ENCODE measurements at regions not wholly inside any gene's neighbourhood (a gene's known extent, or its start where the extent isn't known, plus 50 kb on each side); places are given as distances from the start of the nearest gene placed in this dataset.

- Histone ChIP-seq H3K9me3 (ENCODE audit: control insufficient read depth, low read depth, low read length) (no peaks in the 10 kb centered on the region), H3K4me1 (ENCODE audit: control insufficient read depth, insufficient read depth, low read length) (no peaks in the 10 kb centered on the region), H3K36me3 (ENCODE audit: control insufficient read depth, insufficient read depth, low read length) (no peaks in the 10 kb centered on the region), H3K27ac (ENCODE audit: low read length) (no peak overlapping the region), H3K27me3 (ENCODE audit: control insufficient read depth, insufficient read depth, low read length) (no peaks in the 10 kb centered on the region), H3K4me3 (ENCODE audit: low read length) (no peak overlapping the region)
- WGBS (ENCODE audit: insufficient coverage, low lambda C conversion rate), result no CpG with 5 or more reads among the region's 6 CpGs
- DNase-seq, result no peak
Observed at GRCh38 chr14:99009871-99010270, 262.1 kb downstream of the BCL11B start.

- no peaks in the 10 kb centered on the region for H3K4me1 ChIP-seq (ENCODE audit: control insufficient read depth, insufficient read depth, low read length)
- no peaks in the 10 kb centered on the region for H3K36me3 ChIP-seq (ENCODE audit: control insufficient read depth, insufficient read depth, low read length)
- H3K9me3 ChIP-seq (ENCODE audit: control insufficient read depth, low read depth, low read length), result no peaks in the 10 kb centered on the region
- H3K27ac ChIP-seq (ENCODE audit: low read length), result no peak overlapping the region
- DNase-seq, result no peak
- H3K27me3 ChIP-seq (ENCODE audit: control insufficient read depth, insufficient read depth, low read length), result no peaks in the 10 kb centered on the region
- H3K4me3 ChIP-seq (ENCODE audit: low read length), result no peak overlapping the region
- WGBS (ENCODE audit: insufficient coverage, low lambda C conversion rate), result no CpG with 5 or more reads among the region's 6 CpGs
Observed at GRCh38 chr14:99011385-99011784, 260.6 kb downstream of the BCL11B start.

GRCh38 chr14:99012703-99013102 lies 259.3 kb downstream of the BCL11B start:
- Histone ChIP-seq H3K4me1 (ENCODE audit: control insufficient read depth, insufficient read depth, low read length) (no peaks in the 10 kb centered on the region), H3K27ac (ENCODE audit: low read length) (no peak overlapping the region), H3K27me3 (ENCODE audit: control insufficient read depth, insufficient read depth, low read length) (no peaks in the 10 kb centered on the region), H3K36me3 (ENCODE audit: control insufficient read depth, insufficient read depth, low read length) (no peaks in the 10 kb centered on the region), H3K4me3 (ENCODE audit: low read length) (no peak overlapping the region), H3K9me3 (ENCODE audit: control insufficient read depth, low read depth, low read length) (no peaks in the 10 kb centered on the region)
- DNase-seq, result no peak
- WGBS (ENCODE audit: insufficient coverage, low lambda C conversion rate), result no CpG with 5 or more reads among the region's 12 CpGs

- H3K36me3 ChIP-seq (ENCODE audit: control insufficient read depth, insufficient read depth, low read length), result no peaks in the 10 kb centered on the region
- H3K27me3 ChIP-seq (ENCODE audit: control insufficient read depth, insufficient read depth, low read length), result no peaks in the 10 kb centered on the region
- WGBS (ENCODE audit: insufficient coverage, low lambda C conversion rate), result no CpG with 5 or more reads among the region's 14 CpGs
- no peak overlapping the region for H3K4me3 ChIP-seq (ENCODE audit: low read length)
- H3K9me3 ChIP-seq (ENCODE audit: control insufficient read depth, low read depth, low read length), result no peaks in the 10 kb centered on the region
- H3K4me1 ChIP-seq (ENCODE audit: control insufficient read depth, insufficient read depth, low read length), result no peaks in the 10 kb centered on the region
- DNase-seq, result no peak
- no peak overlapping the region for H3K27ac ChIP-seq (ENCODE audit: low read length)
Observed at GRCh38 chr14:99015833-99016232, 256.2 kb downstream of the BCL11B start.

GRCh38 chr14:99023371-99023770 lies 248.6 kb downstream of the BCL11B start:
- no peak overlapping the region for H3K4me3 ChIP-seq (ENCODE audit: low read length)
- peaks cover 2% of the 10 kb centered on the region for H3K27me3 ChIP-seq (ENCODE audit: control insufficient read depth, insufficient read depth, low read length)
- no peak for DNase-seq
- H3K9me3 ChIP-seq (ENCODE audit: control insufficient read depth, low read depth, low read length), result no peaks in the 10 kb centered on the region
- no peak overlapping the region for H3K27ac ChIP-seq (ENCODE audit: low read length)
- H3K36me3 ChIP-seq (ENCODE audit: control insufficient read depth, insufficient read depth, low read length), result no peaks in the 10 kb centered on the region
- no CpG with 5 or more reads among the region's 1 CpG for WGBS (ENCODE audit: insufficient coverage, low lambda C conversion rate)
- no peaks in the 10 kb centered on the region for H3K4me1 ChIP-seq (ENCODE audit: control insufficient read depth, insufficient read depth, low read length)

- Histone ChIP-seq H3K27me3 (ENCODE audit: control insufficient read depth, insufficient read depth, low read length) (peaks cover 2% of the 10 kb centered on the region), H3K9me3 (ENCODE audit: control insufficient read depth, low read depth, low read length) (no peaks in the 10 kb centered on the region), H3K4me3 (ENCODE audit: low read length) (no peak overlapping the region), H3K27ac (ENCODE audit: low read length) (no peak overlapping the region), H3K36me3 (ENCODE audit: control insufficient read depth, insufficient read depth, low read length) (no peaks in the 10 kb centered on the region), H3K4me1 (ENCODE audit: control insufficient read depth, insufficient read depth, low read length) (no peaks in the 10 kb centered on the region)
- DNase-seq, result no peak
- WGBS (ENCODE audit: insufficient coverage, low lambda C conversion rate), result no CpG with 5 or more reads among the region's 4 CpGs
Observed at GRCh38 chr14:99024926-99025325, 247.1 kb downstream of the BCL11B start.

GRCh38 chr14:99025418-99025817 lies 246.6 kb downstream of the BCL11B start:
- no peaks in the 10 kb centered on the region for H3K4me1 ChIP-seq (ENCODE audit: control insufficient read depth, insufficient read depth, low read length)
- peaks cover 4% of the 10 kb centered on the region for H3K27me3 ChIP-seq (ENCODE audit: control insufficient read depth, insufficient read depth, low read length)
- no peaks in the 10 kb centered on the region for H3K36me3 ChIP-seq (ENCODE audit: control insufficient read depth, insufficient read depth, low read length)
- H3K4me3 ChIP-seq (ENCODE audit: low read length), result no peak overlapping the region
- no peak for DNase-seq
- H3K27ac ChIP-seq (ENCODE audit: low read length), result no peak overlapping the region
- no peaks in the 10 kb centered on the region for H3K9me3 ChIP-seq (ENCODE audit: control insufficient read depth, low read depth, low read length)
- no CpG with 5 or more reads among the region's 11 CpGs for WGBS (ENCODE audit: insufficient coverage, low lambda C conversion rate)

GRCh38 chr14:99026471-99026870 lies 245.5 kb downstream of the BCL11B start:
- no CpG with 5 or more reads among the region's 2 CpGs for WGBS (ENCODE audit: insufficient coverage, low lambda C conversion rate)
- Histone ChIP-seq H3K27ac (ENCODE audit: low read length) (no peak overlapping the region), H3K36me3 (ENCODE audit: control insufficient read depth, insufficient read depth, low read length) (no peaks in the 10 kb centered on the region)

GRCh38 chr14:99028041-99028440 lies 244.0 kb downstream of the BCL11B start:
- WGBS (ENCODE audit: insufficient coverage, low lambda C conversion rate), result no CpG with 5 or more reads among the region's 6 CpGs

More at GRCh38 chr14:99026471-99026870, 245.5 kb downstream of the BCL11B start:
- peaks cover 4% of the 10 kb centered on the region for H3K27me3 ChIP-seq (ENCODE audit: control insufficient read depth, insufficient read depth, low read length)
- no peak for DNase-seq
- no peaks in the 10 kb centered on the region for H3K4me1 ChIP-seq (ENCODE audit: control insufficient read depth, insufficient read depth, low read length)
- H3K4me3 ChIP-seq (ENCODE audit: low read length), result no peak overlapping the region
- H3K9me3 ChIP-seq (ENCODE audit: control insufficient read depth, low read depth, low read length), result no peaks in the 10 kb centered on the region

GRCh38 chr14:99028521-99028920 lies 243.5 kb downstream of the BCL11B start:
- Histone ChIP-seq H3K27ac (ENCODE audit: low read length) (no peak overlapping the region), H3K4me1 (ENCODE audit: control insufficient read depth, insufficient read depth, low read length) (no peaks in the 10 kb centered on the region), H3K9me3 (ENCODE audit: control insufficient read depth, low read depth, low read length) (no peaks in the 10 kb centered on the region), H3K36me3 (ENCODE audit: control insufficient read depth, insufficient read depth, low read length) (no peaks in the 10 kb centered on the region), H3K4me3 (ENCODE audit: low read length) (no peak overlapping the region), H3K27me3 (ENCODE audit: control insufficient read depth, insufficient read depth, low read length) (peaks cover 4% of the 10 kb centered on the region)
- no CpG with 5 or more reads among the region's 5 CpGs for WGBS (ENCODE audit: insufficient coverage, low lambda C conversion rate)
- no peak for DNase-seq

More at GRCh38 chr14:99028041-99028440, 244.0 kb downstream of the BCL11B start:
- Histone ChIP-seq H3K27ac (ENCODE audit: low read length) (no peak overlapping the region), H3K36me3 (ENCODE audit: control insufficient read depth, insufficient read depth, low read length) (no peaks in the 10 kb centered on the region), H3K4me1 (ENCODE audit: control insufficient read depth, insufficient read depth, low read length) (no peaks in the 10 kb centered on the region), H3K9me3 (ENCODE audit: control insufficient read depth, low read depth, low read length) (no peaks in the 10 kb centered on the region), H3K4me3 (ENCODE audit: low read length) (no peak overlapping the region), H3K27me3 (ENCODE audit: control insufficient read depth, insufficient read depth, low read length) (peaks cover 4% of the 10 kb centered on the region)
- DNase-seq, result no peak

- WGBS (ENCODE audit: insufficient coverage, low lambda C conversion rate), result no CpG with 5 or more reads among the region's 14 CpGs
- no peak overlapping the region for H3K4me3 ChIP-seq (ENCODE audit: low read length)
Observed at GRCh38 chr14:99029145-99029915, 242.7 kb downstream of the BCL11B start.

More at GRCh38 chr14:99029145-99029915, 242.7 kb downstream of the BCL11B start:
- H3K27ac ChIP-seq (ENCODE audit: low read length), result no peak overlapping the region
- no peaks in the 10 kb centered on the region for H3K4me1 ChIP-seq (ENCODE audit: control insufficient read depth, insufficient read depth, low read length)
- no peaks in the 10 kb centered on the region for H3K9me3 ChIP-seq (ENCODE audit: control insufficient read depth, low read depth, low read length)
- peaks cover 2% of the 10 kb centered on the region for H3K27me3 ChIP-seq (ENCODE audit: control insufficient read depth, insufficient read depth, low read length)
- no peaks in the 10 kb centered on the region for H3K36me3 ChIP-seq (ENCODE audit: control insufficient read depth, insufficient read depth, low read length)
- DNase-seq, result no peak
